ENCODE measurements at regions not wholly inside any gene's neighbourhood (a gene's known extent, or its start where the extent isn't known, plus 50 kb on each side); places are given as distances from the start of the nearest gene placed in this dataset.

DNA sequence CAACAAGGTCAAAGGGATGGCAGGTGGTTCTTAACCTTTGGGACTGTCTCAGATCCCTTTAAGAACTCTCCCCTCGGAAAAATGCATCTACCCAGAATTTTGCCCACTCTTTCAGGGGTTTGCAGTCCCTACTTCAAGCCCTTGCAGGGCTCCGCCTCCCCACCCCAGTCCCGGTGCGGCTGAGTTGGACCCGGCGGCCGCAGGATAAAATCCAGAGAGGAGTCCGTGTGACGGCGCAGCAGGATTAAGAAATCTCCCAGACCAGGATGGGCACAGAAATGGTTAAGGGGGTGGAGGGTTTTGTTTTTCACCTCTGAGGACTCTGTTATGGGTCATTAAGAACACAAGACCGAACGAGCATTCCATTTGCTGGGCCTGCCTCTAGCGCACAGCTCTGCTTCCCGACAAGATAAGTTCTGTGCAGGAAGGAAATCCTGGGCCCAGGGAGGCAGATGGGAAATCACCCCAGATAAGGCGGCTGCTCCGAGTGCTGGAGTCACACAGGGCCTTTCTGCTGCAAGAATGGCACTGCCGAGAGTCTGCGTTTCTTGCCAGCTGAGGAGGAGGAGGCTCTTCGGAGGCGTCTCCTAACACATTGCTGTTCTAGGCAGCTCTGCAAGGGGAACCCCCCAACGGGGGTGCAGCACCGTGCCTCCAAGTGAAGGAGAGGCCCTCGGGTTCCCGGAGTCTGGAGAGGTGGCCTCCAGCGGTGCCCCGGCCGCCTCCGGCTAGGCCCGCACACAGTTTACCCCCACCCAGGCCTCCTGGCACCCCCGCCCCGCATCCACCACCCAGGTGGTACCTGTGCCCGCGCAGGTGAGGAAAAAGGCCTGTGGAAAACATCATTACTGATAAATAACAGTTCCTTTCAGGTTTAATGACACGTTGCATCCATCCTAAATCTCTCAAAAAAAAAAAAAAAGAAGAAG, 277.6 kb downstream of the BCOR start:
- DNase-seq, result no peak

DNA sequence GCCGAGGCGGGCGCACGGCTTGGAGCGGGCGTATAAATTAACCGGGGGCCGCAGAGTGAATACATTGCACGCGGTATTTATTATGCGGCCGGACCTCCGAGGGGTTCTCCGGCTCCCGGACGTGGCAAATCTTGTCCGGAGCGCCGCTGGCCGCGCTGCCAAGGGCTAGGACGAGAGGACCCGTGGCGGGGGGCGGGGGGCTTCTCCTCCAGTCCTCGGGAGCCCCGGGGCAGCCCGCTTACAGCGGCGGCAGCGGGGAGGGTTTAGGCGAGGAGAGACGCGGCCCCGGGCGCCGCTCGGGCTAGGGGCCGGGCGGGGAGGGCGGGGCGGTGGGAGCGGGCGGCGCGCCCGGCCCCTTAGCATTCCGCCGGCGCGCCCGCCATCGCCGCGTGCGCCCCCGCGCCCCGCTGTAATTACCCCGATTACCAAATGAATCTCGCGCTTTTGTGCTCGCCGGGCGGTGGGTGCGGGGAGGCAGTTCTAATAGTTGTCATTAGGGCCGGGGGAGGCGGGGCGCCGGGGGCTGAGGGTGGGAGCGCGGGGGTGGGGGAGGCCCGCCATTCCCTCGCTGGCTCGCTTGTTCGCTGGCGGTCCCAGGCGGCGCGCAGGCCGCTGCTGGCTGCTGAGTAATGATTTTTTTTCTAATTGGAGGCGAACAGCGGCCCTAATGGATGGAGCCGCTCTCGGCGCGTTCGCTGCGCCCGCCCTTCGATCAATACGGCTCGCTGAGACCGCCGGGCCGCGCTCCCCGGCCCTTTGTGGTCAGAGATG, 276.6 kb downstream of the BCOR start:
- no peak for DNase-seq

DNA sequence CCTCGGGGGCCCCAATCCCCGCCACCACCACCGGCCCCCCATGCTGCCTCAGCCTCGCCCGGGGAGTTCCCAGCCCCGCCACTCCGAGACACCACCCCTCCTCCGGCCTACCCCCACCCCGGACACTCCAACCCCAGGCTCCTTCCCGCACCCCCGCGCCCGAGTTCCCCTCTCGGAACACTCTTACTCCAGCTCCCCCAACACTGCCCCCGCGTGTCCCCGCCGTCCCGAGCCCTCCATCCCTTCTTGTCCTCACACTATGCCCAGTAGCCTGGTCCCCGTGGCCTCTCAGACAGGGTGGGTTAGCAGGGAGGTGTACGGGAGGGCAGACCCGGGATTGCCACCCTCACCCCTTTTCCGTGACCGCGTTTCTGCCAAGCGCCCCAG, 276.1 kb downstream of the BCOR start:
- no peak for DNase-seq

GRCh38 chrX:39822133-39822748, 275.5 kb downstream of the BCOR start:
- no peak for DNase-seq

DNA sequence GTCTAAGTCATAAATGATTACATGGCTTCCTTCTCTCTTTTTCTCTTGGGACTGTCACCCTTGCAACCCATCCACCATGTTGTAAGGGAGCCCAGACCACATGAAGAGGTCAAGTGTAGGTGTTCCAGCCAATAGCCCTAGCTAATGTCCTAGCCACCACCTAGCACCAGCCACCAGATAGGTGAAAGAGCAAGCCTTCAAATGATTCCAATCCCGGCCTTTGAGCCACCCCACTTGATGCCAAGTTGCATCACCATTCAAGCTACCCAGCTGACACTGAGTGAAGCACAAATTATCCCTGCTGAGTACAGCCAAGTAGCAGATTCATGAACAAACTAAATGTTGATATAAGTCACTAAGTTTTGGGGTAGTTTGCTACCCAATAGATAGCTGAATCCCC, 274.3 kb downstream of the BCOR start:
- DNase-seq, result no peak

- no peak for DNase-seq
These were observed 273.9 kb downstream of the BCOR start for GRCh38 chrX:39823854-39824253.

GRCh38 chrX:39826813-39827543, 270.8 kb downstream of the BCOR start:
- DNase-seq, result no peak

- DNase-seq, result no peak
These were observed 269.8 kb downstream of the BCOR start for GRCh38 chrX:39827951-39828350.

DNA sequence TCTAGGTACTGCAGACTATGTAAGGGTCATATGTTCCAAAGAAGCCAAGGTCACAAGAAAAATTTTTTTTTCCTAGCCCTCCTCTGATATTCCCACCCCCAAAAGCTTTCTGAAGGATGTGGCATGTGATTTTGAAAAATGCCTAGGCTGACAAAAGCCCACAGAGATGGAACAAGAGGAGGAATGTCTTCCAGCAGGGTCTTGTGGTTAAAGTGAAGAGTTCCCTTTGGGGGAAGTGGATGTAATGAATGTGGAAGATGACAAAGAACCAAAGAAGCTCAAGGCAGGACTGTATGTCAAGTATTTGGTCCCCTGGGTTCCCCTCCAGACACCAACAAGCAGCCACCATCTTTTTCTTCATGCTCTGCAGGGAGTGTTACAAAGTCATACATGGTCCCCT, 268.8 kb downstream of the BCOR start:
- no peak for DNase-seq

- DNase-seq, result no peak
These were observed 267.8 kb downstream of the BCOR start for GRCh38 chrX:39829965-39830364.

DNA sequence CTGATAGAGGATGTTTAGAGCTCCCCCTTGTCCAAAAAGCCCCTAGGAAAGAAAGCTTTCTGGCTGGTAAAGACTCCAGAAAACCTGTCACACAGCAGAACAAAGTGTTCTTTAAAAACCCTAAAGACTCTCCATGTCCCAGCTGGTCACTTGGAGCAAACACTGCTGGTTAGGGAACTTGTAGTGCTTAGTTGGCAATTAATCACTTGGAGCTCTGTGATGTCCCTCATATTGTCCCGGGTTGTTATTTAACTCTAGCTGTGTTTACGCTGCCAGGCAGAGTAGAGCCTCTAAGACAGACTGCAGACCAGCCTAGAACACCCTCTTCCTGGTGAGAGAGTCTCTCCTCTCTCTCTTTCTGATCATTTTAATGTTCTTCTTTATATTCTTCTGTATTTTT, 267.3 kb downstream of the BCOR start:
- no peak for DNase-seq

DNA sequence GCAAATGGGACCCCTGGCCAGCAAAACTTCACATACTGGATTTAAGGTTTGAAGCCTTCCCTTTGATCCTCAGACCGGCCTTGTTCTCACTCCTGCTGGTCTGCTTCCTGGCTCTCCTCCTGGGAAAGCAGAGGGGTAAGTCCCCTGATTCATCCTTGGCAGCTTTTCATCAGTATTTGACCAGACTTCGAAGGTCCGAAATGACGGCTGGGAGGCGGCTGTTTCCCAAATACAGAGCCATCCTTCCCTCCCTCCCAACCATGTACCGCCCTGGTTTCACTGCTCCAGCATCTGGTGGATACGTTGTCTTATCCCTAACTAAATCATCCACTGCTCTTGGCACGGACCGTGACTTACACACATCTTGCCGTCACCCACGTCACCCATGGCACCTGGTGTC, 265.5 kb downstream of the BCOR start:
- DNase-seq, result no peak

DNA sequence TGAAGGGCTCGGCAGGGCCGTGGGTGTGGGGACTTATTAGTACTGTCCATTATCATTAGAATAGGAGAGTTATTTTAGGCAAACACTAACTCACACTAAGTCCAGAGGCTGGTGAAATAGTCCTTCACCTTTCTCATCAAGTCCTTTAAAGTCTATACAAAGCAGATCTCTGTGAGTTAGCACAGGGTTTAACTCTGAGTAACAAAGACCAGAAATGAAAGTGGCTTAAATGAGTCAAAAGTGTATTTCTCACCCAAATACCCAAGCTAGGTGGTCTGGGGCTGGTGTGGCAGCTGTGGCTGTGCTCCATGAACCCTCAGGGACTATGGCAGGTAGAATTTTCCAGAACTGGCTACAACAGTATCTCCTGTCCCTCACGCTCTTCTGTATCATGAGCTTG, 263.2 kb downstream of the BCOR start:
- no peak for DNase-seq

DNA sequence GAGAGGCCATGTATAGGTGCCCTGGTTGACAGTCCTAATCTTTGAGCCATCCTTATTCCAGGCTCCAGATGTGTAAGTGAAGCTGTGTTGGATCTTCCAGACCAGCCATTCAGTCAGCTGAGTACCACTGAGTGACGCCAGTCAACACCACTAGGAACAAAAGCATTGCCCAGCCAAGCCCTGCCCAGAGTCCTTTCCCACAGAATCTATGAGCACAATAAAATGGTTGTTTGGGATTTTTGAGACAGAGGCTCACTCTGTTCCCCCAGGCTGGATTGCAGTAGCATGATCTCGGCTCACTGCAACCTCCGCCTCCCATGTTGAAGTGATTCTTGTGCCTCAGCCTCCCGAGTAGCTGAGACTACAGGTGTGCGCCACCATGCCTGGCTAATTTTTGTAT, 262.5 kb downstream of the BCOR start:
- no peak for DNase-seq

DNA sequence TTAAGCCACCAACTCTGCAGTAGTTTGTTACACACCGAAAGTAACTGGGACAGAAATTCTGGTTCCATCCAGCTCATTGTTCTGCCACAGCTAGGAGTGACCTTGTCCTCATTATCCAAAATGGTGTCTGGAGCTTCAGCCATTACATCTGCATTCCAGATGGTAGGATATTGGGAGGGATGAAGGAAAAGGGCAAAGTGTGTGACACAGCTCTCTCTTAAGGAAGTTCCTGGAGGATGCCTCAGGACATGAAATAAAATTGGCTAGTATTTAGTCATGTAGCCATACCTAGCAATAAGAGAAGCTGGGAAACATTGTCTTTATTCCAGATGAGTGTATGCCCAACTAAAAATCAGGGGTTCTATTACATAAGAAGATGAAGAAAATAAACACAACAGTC, 262.0 kb downstream of the BCOR start:
- no peak for DNase-seq

DNA sequence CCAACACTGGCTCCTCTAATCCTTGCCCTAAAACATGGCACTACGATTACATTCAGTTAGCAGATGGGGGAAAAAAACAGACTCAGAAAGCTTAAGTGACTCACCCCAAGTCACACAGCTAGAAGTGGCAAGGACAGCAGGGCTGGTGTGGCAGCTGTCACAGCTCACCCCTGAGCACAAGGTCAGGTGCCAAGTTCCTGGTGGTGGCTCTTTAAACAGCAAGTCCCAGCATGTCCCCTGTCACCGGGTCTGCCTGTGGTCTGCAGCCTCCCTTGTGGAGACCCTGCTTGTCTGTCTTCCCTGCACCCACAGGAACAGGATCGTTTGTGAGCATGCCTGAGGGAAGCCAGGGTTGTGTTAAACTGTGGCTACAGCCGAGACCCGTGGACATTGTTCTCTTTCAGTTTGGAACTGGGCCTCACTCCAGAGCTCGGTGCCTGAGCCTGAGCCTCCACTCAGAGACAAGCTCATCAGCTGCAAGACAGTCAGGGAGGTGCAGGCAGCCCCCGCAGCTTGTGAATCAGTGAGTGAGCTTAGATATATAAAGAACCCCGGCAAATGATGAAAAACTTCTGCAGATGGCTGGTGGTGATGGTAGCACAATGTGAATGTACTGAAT, 260.8 kb downstream of the BCOR start:
- no peak for DNase-seq

- DNase-seq, result no peak
These were observed 260.1 kb downstream of the BCOR start for GRCh38 chrX:39837688-39838087.

GRCh38 chrX:39839371-39839770, 258.4 kb downstream of the BCOR start:
- no peak for DNase-seq

DNA sequence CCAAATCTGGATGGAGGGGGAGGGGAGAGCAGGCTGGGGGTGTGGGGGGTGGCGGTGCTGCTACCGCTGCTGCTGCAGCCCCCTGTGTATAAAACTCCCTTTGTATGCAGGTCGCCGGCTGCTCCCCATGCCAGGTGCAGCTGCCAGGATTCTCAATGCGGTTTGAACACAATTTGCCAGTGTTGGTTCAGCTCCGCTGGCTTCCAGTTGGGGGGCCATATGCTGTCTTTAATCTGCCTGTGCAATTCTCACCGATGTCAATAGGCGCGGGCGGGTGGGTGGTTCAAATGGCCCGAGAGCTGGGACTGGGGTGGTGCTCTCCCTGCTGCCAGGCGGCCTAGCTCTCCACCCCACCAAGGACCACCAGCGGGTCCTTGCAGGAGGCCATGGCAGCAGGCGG, 257.6 kb downstream of the BCOR start:
- no peak for DNase-seq

DNA sequence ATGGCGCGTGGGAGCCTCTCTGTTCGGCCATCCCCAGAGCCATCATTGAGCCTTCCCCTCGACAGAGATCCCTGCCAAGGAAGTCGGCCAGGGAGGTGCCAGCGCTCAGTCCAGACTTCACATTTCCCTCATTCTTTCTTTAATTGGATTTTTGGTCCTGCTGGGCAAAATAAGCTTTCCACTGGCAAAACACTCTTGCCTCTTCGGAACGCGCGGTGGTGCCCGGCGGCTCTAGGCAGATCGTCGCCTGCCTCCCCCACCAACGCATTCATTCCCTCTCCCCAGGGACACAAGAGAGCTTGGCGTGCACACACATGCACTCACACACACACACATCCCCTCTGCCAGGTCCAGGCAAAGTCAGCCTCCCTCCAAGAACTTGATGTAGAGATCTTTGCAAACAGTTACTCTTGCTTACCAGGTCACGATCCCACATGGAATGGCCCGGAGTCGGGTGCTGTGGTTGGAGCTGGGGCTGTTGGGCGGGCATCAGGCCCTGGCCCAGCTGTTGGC, 257.1 kb downstream of the BCOR start:
- no peak for DNase-seq

DNA sequence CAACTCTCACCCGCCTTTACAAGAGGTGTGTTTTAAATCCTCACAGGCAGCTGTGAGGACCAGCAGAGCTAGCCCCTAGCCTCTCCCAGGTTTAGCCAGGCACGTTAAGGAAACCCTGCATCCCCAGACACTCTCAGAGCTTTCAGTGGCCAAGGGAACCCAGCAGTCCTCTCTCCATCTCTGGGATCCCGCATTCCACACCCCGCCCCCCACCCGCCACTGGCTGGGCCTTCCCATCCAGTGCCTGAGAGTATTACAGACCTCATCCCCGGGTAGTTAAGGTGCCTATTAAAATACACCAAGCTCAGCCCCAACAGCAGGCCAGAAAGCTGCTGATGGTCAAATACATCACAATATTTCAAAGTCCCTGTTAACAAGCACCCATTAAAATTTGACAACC, 256.2 kb downstream of the BCOR start:
- DNase-seq, result no peak

GRCh38 chrX:39842281-39842973, 255.3 kb downstream of the BCOR start:
- no peak for DNase-seq

All from AML-193 (cell line).